ENCODE measurements at regions not wholly inside any gene's neighbourhood (a gene's known extent, or its start where the extent isn't known, plus 50 kb on each side); places are given as distances from the start of the nearest gene placed in this dataset.
"Not testable (repeated sequence)": the region's sequence is repeated elsewhere in the genome, so short reads cannot be mapped to it uniquely, and the experiment has no call there.

DNA sequence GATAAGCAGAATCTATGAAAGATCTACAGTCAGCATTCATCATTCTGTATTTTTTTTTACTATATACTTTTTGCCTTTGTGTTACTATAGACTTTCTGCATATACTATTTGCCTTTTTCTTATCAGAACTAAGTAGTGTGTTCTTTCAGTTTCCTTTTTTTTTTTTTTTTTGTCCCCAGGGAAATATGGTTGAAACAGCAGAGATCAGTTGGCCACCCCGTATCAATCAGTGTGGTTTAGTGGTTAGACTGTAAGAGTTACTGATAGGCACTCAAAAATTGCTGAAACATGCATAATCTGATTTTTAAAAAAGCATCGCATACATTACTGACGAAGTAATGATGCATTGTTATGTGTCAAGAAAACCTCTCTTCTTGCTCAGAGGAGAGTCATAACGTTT, 990.8 kb upstream of the EDIL3 start:
- 45 to 53% methylated on average over 4 of the region's 4 CpGs for WGBS, 2 donors
- no peaks in the 10 kb centered on the region for H3K27me3 ChIP-seq
- TF ChIP-seq, protein P1, sequence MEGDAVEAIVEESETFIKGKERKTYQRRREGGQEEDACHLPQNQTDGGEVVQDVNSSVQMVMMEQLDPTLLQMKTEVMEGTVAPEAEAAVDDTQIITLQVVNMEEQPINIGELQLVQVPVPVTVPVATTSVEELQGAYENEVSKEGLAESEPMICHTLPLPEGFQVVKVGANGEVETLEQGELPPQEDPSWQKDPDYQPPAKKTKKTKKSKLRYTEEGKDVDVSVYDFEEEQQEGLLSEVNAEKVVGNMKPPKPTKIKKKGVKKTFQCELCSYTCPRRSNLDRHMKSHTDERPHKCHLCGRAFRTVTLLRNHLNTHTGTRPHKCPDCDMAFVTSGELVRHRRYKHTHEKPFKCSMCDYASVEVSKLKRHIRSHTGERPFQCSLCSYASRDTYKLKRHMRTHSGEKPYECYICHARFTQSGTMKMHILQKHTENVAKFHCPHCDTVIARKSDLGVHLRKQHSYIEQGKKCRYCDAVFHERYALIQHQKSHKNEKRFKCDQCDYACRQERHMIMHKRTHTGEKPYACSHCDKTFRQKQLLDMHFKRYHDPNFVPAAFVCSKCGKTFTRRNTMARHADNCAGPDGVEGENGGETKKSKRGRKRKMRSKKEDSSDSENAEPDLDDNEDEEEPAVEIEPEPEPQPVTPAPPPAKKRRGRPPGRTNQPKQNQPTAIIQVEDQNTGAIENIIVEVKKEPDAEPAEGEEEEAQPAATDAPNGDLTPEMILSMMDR (IDR thresholded peaks at IDR 0.05) = no peak
- no peak for TF ChIP-seq POLR2A (IDR thresholded peaks at IDR 0.05)

DNA sequence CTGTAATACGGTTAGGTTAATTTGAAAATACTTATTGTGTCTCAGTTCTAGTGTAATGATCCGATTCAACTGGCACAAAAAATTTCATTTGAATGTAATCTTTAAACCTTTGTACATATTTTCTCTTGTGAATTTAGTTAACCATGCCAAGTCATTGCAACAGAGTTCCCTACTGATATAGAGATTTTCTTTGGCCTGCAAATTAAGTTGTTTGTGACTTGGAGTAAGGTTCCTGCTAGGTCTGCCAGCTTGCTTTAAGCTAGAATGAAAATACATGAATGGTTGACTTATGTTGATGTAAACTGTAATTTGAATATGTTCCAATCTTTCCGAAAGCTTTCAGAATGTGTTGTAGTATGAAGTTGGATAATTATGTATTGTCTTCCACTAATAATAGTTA, 1004.1 kb upstream of the EDIL3 start:
- Histone ChIP-seq H3K4me1 (no peaks in the 10 kb centered on the region), H3K36me3 (ENCODE audit: low read depth, missing control alignments) (no peaks in the 10 kb centered on the region), H3K27me3 (no peaks in the 10 kb centered on the region), H3K9me3 (no peaks in the 10 kb centered on the region), H3K4me3 (no peak overlapping the region), H3K27ac (no peak overlapping the region)
- 54 to 61% methylated on average over 3 of the region's 3 CpGs for WGBS, 2 donors
- intact Hi-C loops (cut with DNase I; ENCODE audit: low total_unique reads) = no loop called here
- no peak for DNase-seq
- TF ChIP-seq POLR2A (IDR thresholded peaks at IDR 0.05) = no peak
- TF ChIP-seq, protein P1 (IDR thresholded peaks at IDR 0.05) = no peak

More for the DNA sequence above, 990.8 kb upstream of the EDIL3 start:
- Histone ChIP-seq H3K36me3 (ENCODE audit: low read depth, missing control alignments) (no peaks in the 10 kb centered on the region), H3K4me1 (no peaks in the 10 kb centered on the region), H3K4me3 (no peak overlapping the region), H3K9me3 (no peaks in the 10 kb centered on the region), H3K27ac (no peak overlapping the region)
- no peak for DNase-seq
- intact Hi-C loops (cut with DNase I; ENCODE audit: low total_unique reads) = no loop called here

DNA sequence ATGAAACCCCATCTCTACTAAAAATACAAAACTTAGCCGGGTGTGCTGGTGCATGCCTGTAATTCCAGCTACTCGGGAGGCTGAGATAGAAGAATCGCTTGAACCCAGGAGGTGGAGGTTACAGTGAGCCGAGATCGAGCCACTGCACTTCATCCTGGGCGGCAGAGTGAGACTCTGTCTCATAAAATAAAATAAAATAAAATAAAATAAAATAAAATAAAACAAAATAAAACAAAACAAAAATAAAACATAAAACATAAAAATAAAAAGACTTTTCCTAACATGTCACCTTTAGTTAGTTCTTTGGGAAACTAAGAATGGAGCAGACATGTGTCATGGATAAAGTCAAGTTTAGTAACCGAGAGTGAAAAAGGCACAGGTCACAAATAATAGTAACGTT, 1007.6 kb upstream of the EDIL3 start:
- H3K9me3 ChIP-seq; DNase-seq; H3K36me3 ChIP-seq (ENCODE audit: low read depth, missing control alignments); intact Hi-C loops (cut with DNase I; ENCODE audit: low total_unique reads); H3K27ac ChIP-seq; H3K4me3 ChIP-seq; H3K27me3 ChIP-seq; H3K4me1 ChIP-seq: not testable (repeated sequence)
- 89% methylated on average over 8 of the region's 8 CpGs for WGBS, 2 donors

DNA sequence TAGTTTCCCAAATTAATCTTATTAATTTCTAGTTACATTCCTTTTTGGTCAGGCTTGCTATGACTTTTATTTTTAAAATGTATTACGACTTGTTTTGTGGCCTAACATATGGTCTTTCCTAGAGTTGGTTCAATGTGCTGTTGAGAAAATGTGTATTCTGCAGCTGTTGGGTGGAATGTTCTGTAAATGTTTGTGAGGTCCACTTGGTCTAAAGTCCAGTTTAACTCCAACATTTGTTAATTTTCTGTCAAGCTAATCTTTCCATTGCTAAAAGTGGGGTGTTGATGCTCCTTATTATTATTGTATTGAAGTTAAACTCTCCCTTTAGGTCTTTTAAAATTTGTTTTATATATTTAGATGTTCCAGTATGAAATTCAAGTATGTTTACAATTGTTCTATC, 1010.8 kb upstream of the EDIL3 start:
- no peak overlapping the region for H3K27ac ChIP-seq
- no peaks in the 10 kb centered on the region for H3K36me3 ChIP-seq (ENCODE audit: low read depth, missing control alignments)
- no peaks in the 10 kb centered on the region for H3K4me1 ChIP-seq
- H3K9me3 ChIP-seq = no peaks in the 10 kb centered on the region
- intact Hi-C loops (cut with DNase I; ENCODE audit: low total_unique reads) = no loop called here
- H3K27me3 ChIP-seq = no peaks in the 10 kb centered on the region
- no peak overlapping the region for H3K4me3 ChIP-seq
- TF ChIP-seq, protein P1 (IDR thresholded peaks at IDR 0.05) = no peak
- TF ChIP-seq POLR2A (IDR thresholded peaks at IDR 0.05) = no peak
- DNase-seq = no peak
- 77 to 93% methylated on average over 1 of the region's 1 CpG for WGBS, 2 donors

DNA sequence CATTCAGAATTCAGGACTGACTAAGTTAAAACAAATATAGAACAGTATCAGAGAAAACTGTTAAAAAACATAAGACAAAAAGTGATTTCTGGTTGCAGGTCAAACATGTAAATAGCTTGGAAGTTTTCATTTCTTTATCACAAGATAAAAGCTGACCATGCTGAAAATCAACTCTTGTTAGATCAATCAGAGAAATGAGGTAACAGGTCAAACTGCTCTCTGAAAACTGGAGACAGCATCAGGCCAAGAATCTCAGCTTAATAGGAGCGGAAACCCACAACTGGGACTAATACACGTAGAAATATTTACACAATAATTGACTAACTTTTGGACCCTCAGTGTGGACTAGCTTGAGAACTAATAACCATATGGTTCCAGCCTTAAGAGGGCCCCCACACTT, 1012.8 kb upstream of the EDIL3 start:
- 96% methylated on average over 2 of the region's 2 CpGs for WGBS, 2 donors
- Histone ChIP-seq H3K4me1 (no peaks in the 10 kb centered on the region), H3K27me3 (no peaks in the 10 kb centered on the region), H3K27ac (no peak overlapping the region), H3K4me3 (no peak overlapping the region), H3K36me3 (ENCODE audit: low read depth, missing control alignments) (no peaks in the 10 kb centered on the region), H3K9me3 (no peaks in the 10 kb centered on the region)
- intact Hi-C loops (cut with DNase I; ENCODE audit: low total_unique reads) = no loop called here
- no peak for DNase-seq
- TF ChIP-seq POLR2A (IDR thresholded peaks at IDR 0.05) = no peak
- TF ChIP-seq, protein P1 (IDR thresholded peaks at IDR 0.05) = no peak
